CD14-positive monocyte (primary cell): ENCODE measurements at regions not wholly inside any gene's neighbourhood (a gene's known extent, or its start where the extent isn't known, plus 50 kb on each side); places are given as distances from the start of the nearest gene placed in this dataset.

ENCODE experiments used
- DNase-seq, 3 donors: peaks; one replicate each; pipeline ENCODE4 v3.0.0-alpha.2; 2011 to 2022
- H2AFZ ChIP-seq: 2 replicates; pipeline ENCODE4 v1.6.0; 2012; ENCODE audit warnings: mild to moderate bottlenecking, low read depth, low read length, inconsistent platforms; ENCODE audit not compliant: insufficient read depth, poor library complexity, severe bottlenecking
- H3K27ac ChIP-seq, 2 donors: 1 replicate in 1 of 2; 2 replicates in 1 of 2; pipeline ENCODE4 v1.5.1; 2012 to 2013; ENCODE audit warnings: low read length in 2 of 2, control low read depth in 1 of 2, inconsistent platforms in 1 of 2, low read depth in 1 of 2, mild to moderate bottlenecking in 1 of 2
- H3K27me3 ChIP-seq, 2 donors: one replicate each; pipeline versions ENCODE4 v1.6.0 to v1.6.1; 2011 to 2013; ENCODE audit warnings: low read length in 2 of 2; ENCODE audit not compliant: control insufficient read depth in 2 of 2, insufficient read depth in 2 of 2
- H3K36me3 ChIP-seq, 2 donors: replicated peaks in 1 of 2; 1 replicate in 1 of 2; 2 replicates in 1 of 2; pipeline versions ENCODE4 v1.5.1 to v1.6.1; 2012 to 2013; ENCODE audit warnings: low read length in 2 of 2, control low read depth in 1 of 2, inconsistent platforms in 1 of 2, mild to moderate bottlenecking in 1 of 2; ENCODE audit not compliant: insufficient read depth in 2 of 2, control insufficient read depth in 1 of 2
- H3K4me1 ChIP-seq, 2 donors: 1 replicate in 1 of 2; 2 replicates in 1 of 2; pipeline versions ENCODE4 v1.5.1 to v1.6.1; 2012 to 2013; ENCODE audit warnings: low read length in 2 of 2, control low read depth in 1 of 2, inconsistent platforms in 1 of 2, mild to moderate bottlenecking in 1 of 2, moderate library complexity in 1 of 2; ENCODE audit not compliant: insufficient read depth in 2 of 2, control insufficient read depth in 1 of 2
- H3K4me2 ChIP-seq: replicated peaks from 2 replicates; pipeline ENCODE3; 2012; ENCODE audit warnings: low read length, moderate library complexity, mild to moderate bottlenecking; ENCODE audit not compliant: poor library complexity, severe bottlenecking; ENCODE audit errors: extremely low read depth
- H3K4me3 ChIP-seq, 3 experiments: fragments of 200-600 bp in 1 of 3; sonication (generic) in 1 of 3; replicated peaks in 1 of 3; 1 replicate in 2 of 3; 2 replicates in 1 of 3; pipeline ENCODE4 v1.5.1; 2011 to 2013; ENCODE audit warnings: low read length in 3 of 3, mild to moderate bottlenecking in 3 of 3, control low read depth in 2 of 3, low read depth in 2 of 3, inconsistent platforms in 1 of 3, moderate library complexity in 1 of 3
- H3K79me2 ChIP-seq: 2 replicates; pipeline ENCODE4 v1.6.0; 2012; ENCODE audit warnings: mild to moderate bottlenecking, control low read depth, inconsistent platforms, low read length, moderate library complexity; ENCODE audit not compliant: insufficient read depth
- H3K9ac ChIP-seq: 2 replicates; pipeline ENCODE4 v1.6.0; 2017; ENCODE audit warnings: low read length, mild to moderate bottlenecking; ENCODE audit not compliant: insufficient read depth, poor library complexity, severe bottlenecking
- H3K9me3 ChIP-seq, 2 donors: replicated peaks in 1 of 2; 1 replicate in 1 of 2; 2 replicates in 1 of 2; pipeline versions ENCODE4 v1.5.1 to v1.6.1; 2012 to 2013; ENCODE audit warnings: low read length in 2 of 2, control low read depth in 1 of 2; ENCODE audit not compliant: control insufficient read depth in 1 of 2, insufficient read depth in 1 of 2
- H4K20me1 ChIP-seq: 2 replicates; pipeline ENCODE4 v1.6.0; 2012; ENCODE audit warnings: mild to moderate bottlenecking, low read length, control low read depth, moderate library complexity; ENCODE audit not compliant: insufficient read depth
- H3K27ac Mint-ChIP-seq, 7 donors: one replicate each; pipeline ENCODE4 v1.8.0; 2020; ENCODE audit warnings: mild to moderate bottlenecking in 7 of 7, mixed read lengths in 7 of 7, moderate library complexity in 6 of 7, inconsistent platforms in 2 of 7
- H3K27me3 Mint-ChIP-seq, 3 donors: one replicate each; pipeline ENCODE4 v1.8.0; 2021 to 2022; ENCODE audit warnings: low read depth in 3 of 3, mild to moderate bottlenecking in 3 of 3, mixed read lengths in 3 of 3, moderate library complexity in 3 of 3, inconsistent platforms in 1 of 3
- H3K36me3 Mint-ChIP-seq, 2 donors: one replicate each; pipeline ENCODE4 v1.8.0; 2020; ENCODE audit warnings: mixed read lengths in 2 of 2, inconsistent platforms in 1 of 2, mild to moderate bottlenecking in 1 of 2
- H3K4me1 Mint-ChIP-seq: one replicate; pipeline ENCODE4 v1.8.0; 2020; ENCODE audit warnings: mild to moderate bottlenecking, mixed read lengths
- H3K4me3 Mint-ChIP-seq, 2 donors: one replicate each; pipeline ENCODE4 v1.8.0; 2020; ENCODE audit warnings: mild to moderate bottlenecking in 2 of 2, mixed read lengths in 2 of 2, moderate library complexity in 1 of 2
- H3K9me3 Mint-ChIP-seq, 7 donors: one replicate each; pipeline ENCODE4 v1.8.0; 2020 to 2022; ENCODE audit warnings: mixed read lengths in 7 of 7, mild to moderate bottlenecking in 6 of 7, moderate library complexity in 6 of 7, inconsistent platforms in 2 of 7
- WGBS: methylation state at CpG from one replicate; pipeline ENCODE4 v1.1.5; 2013; ENCODE audit warnings: missing lambda C conversion rate; ENCODE audit not compliant: insufficient coverage; 5-methylcytosine and 5-hydroxymethylcytosine counted together
- intact Hi-C, 2 donors: fragments of 100-400 bp; cut with micrococcal nuclease; formaldehyde crosslinking; loops; one replicate each; pipeline versions ENCODE4 v1.15.0 to v1.15.1; 2023
- TF ChIP-seq, protein P1 (sequence below): fragments of 200-600 bp; IDR thresholded peaks from one replicate; pipeline ENCODE4 v1.8.0; 2022; ENCODE audit warnings: antibody characterized with exemption, mild to moderate bottlenecking

DNA sequence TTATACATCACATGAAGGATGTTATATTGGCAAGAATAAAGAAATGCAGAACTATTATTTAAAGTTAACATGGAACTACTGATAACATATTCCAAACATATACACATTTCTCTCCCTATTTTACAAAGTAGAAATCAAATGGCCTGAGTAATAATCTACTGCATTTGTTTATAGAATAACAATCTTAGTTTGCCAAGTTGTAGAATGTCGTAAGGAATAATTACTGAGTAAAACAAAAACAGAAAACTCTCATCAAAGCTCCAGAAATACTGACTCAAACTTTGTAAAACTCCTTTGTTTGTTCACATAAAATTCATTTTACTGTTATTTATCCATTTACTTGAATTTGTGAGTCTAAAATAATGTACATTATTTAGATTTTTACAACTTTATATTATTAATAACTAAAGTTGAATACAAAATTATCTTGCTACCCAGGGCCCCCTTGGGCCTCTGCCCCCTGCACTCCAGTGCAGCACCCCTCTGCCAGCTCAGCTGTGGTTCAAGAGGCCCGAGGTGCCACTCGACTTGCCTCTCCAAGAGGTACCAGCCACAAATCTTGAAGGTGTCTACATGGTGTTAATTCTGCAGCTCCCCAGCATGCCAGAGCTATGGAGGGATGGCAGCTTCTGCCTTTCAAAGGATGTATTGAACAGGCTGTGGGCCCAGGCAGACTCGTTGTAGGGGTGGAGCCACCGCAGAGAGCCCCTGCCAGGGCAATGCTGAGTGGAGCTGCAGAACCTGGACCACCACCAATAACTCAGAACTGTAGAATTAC is 2819.7 kb downstream of the PCDH9 start:
- H3K4me2 ChIP-seq = no peak overlapping the region
- 91% methylated on average over 4 of the region's 5 CpGs for WGBS
- H3K27ac ChIP-seq = no peak overlapping the region
- no peaks in the 10 kb centered on the region for H3K79me2 ChIP-seq
- intact Hi-C loops = no loop called here
- Mint-ChIP-seq H3K27ac (no peak overlapping the region), H3K9me3 (peaks cover 0 to 10% (median 4%) of the 10 kb centered on the region in 7 donors), H3K27me3 (peaks cover 0 to 2% (median 0%) of the 10 kb centered on the region in 3 donors), H3K4me3 (no peak overlapping the region), H3K36me3 (no peaks in the 10 kb centered on the region), H3K4me1 (no peaks in the 10 kb centered on the region)
- no peaks in the 10 kb centered on the region for H4K20me1 ChIP-seq
- no peak overlapping the region for H2AFZ ChIP-seq
- H3K9ac ChIP-seq = no peak overlapping the region
- DNase-seq = no peak
- H3K36me3 ChIP-seq = no peaks in the 10 kb centered on the region
- no peaks in the 10 kb centered on the region for H3K27me3 ChIP-seq
- peaks cover 3 to 8% of the 10 kb centered on the region in 2 donors for H3K9me3 ChIP-seq
- H3K4me3 ChIP-seq = no peak overlapping the region
- TF ChIP-seq, protein P1, sequence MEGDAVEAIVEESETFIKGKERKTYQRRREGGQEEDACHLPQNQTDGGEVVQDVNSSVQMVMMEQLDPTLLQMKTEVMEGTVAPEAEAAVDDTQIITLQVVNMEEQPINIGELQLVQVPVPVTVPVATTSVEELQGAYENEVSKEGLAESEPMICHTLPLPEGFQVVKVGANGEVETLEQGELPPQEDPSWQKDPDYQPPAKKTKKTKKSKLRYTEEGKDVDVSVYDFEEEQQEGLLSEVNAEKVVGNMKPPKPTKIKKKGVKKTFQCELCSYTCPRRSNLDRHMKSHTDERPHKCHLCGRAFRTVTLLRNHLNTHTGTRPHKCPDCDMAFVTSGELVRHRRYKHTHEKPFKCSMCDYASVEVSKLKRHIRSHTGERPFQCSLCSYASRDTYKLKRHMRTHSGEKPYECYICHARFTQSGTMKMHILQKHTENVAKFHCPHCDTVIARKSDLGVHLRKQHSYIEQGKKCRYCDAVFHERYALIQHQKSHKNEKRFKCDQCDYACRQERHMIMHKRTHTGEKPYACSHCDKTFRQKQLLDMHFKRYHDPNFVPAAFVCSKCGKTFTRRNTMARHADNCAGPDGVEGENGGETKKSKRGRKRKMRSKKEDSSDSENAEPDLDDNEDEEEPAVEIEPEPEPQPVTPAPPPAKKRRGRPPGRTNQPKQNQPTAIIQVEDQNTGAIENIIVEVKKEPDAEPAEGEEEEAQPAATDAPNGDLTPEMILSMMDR = no peak
- H3K4me1 ChIP-seq = no peaks in the 10 kb centered on the region

DNA sequence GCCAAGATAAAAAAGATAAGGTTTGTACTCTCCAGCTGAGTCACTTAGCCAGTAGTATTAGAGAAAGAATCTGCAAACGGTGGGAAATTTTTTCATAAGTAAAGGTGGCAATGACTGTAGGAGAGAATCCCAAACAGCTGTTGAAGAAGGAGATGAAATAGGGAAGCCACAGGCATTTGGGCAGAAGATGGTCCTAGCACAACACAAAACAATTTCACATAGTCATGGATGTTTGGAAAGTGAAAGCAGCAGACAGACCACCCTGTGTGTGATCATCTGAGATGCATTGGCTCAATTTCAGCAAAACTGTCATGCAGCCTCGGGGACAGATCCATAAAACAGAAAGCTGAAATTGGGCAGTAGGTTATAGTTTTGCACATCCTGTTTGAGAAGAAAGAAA is 2832.4 kb downstream of the PCDH9 start:
- Histone ChIP-seq H3K9me3 (no peaks in the 10 kb centered on the region), H3K27ac (no peak overlapping the region), H4K20me1 (no peaks in the 10 kb centered on the region), H2AFZ (no peak overlapping the region), H3K4me1 (no peaks in the 10 kb centered on the region), H3K9ac (no peak overlapping the region), H3K4me2 (no peak overlapping the region), H3K27me3 (no peaks in the 10 kb centered on the region), H3K4me3 (no peak overlapping the region), H3K79me2 (no peaks in the 10 kb centered on the region), H3K36me3 (no peaks in the 10 kb centered on the region)
- Mint-ChIP-seq H3K27me3 (no peaks in the 10 kb centered on the region), H3K36me3 (no peaks in the 10 kb centered on the region), H3K9me3 (peaks cover 0 to 3% (median 0%) of the 10 kb centered on the region in 7 donors), H3K4me3 (no peak overlapping the region), H3K27ac (no peak overlapping the region), H3K4me1 (no peaks in the 10 kb centered on the region)
- 0% methylated on average over 1 of the region's 2 CpGs for WGBS
- TF ChIP-seq, protein P1 = no peak
- no peak for DNase-seq
- intact Hi-C loops = no loop called here
